Suprapubic skin (tissue), 4 donors: ENCODE measurements at regions not wholly inside any gene's neighbourhood (a gene's known extent, or its start where the extent isn't known, plus 50 kb on each side); places are given as distances from the start of the nearest gene placed in this dataset.

ENCODE experiments used
- DNase-seq, 2 donors: peaks; one replicate each; pipeline ENCODE4 v3.0.0-alpha.2; 2019; ENCODE audit warnings: low spot score in 2 of 2
- H3K27ac ChIP-seq: fragments of 200-600 bp; sonication (generic); one replicate; pipeline ENCODE4 v1.5.1; 2019
- H3K27me3 ChIP-seq: fragments of 200-600 bp; sonication (generic); one replicate; pipeline ENCODE4 v1.5.1; 2019
- H3K36me3 ChIP-seq: fragments of 200-600 bp; sonication (generic); one replicate; pipeline ENCODE4 v1.5.1; 2019
- H3K4me1 ChIP-seq: fragments of 200-600 bp; sonication (generic); one replicate; pipeline ENCODE4 v1.5.1; 2019
- H3K4me3 ChIP-seq: fragments of 200-600 bp; sonication (generic); one replicate; pipeline ENCODE4 v1.5.1; 2019; ENCODE audit warnings: mild to moderate bottlenecking
- H3K9me3 ChIP-seq: fragments of 200-600 bp; sonication (generic); one replicate; pipeline ENCODE4 v1.5.1; 2019
- CTCF ChIP-seq, 2 donors: fragments of 200-600 bp in 1 of 2; fragments of 450-650 bp in 1 of 2; sonication (generic) in 1 of 2; IDR thresholded peaks; one replicate each; pipeline ENCODE4 v1.5.1; 2016 to 2019; ENCODE audit warnings: antibody characterized with exemption in 2 of 2, mild to moderate bottlenecking in 1 of 2, moderate library complexity in 1 of 2
- EP300 ChIP-seq: sonication (generic); formaldehyde crosslinking; IDR thresholded peaks from one replicate; pipeline ENCODE4 v1.6.1; 2017; ENCODE audit warnings: antibody characterized with exemption
- POLR2A ChIP-seq, 2 donors: fragments of 450-650 bp; IDR thresholded peaks; one replicate each; pipeline ENCODE4 v1.6.1; 2017; ENCODE audit warnings: antibody characterized with exemption in 2 of 2, mild to moderate bottlenecking in 2 of 2, moderate library complexity in 2 of 2
- POLR2AphosphoS5 ChIP-seq, 3 donors: sonication (generic); formaldehyde crosslinking; IDR thresholded peaks; one replicate each; pipeline ENCODE4 v1.6.1; 2017; ENCODE audit warnings: antibody characterized with exemption in 3 of 3
- WGBS: methylation state at CpG from one replicate; pipeline ENCODE4 v1.1.5; 2018; 5-methylcytosine and 5-hydroxymethylcytosine counted together

DNA sequence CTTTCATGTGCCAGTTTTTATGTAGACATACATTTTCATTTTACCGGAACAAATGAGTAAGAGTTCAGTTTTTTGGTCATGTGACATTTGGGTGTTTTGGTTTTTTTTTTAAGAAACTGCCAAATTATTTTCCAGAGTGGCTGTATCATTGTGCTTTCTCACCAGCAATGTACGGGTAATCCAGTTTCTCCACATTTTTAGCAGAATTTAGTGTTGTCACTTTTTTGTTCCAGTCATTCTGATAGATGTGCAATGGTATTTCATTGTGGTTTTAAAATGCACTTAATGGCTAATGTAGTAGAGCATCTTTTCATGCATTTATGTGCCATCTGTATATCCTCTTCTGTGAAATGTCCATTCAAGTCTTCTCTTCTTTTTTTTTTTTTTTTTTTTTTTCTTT, 126.5 kb upstream of the FBXO11 start:
- DNase-seq = no peak
- WGBS = 76% methylated on average over 2 of the region's 2 CpGs
- Histone ChIP-seq H3K27me3 (no peaks in the 10 kb centered on the region), H3K4me1 (no peaks in the 10 kb centered on the region), H3K27ac (no peak overlapping the region), H3K36me3 (no peaks in the 10 kb centered on the region), H3K4me3 (no peak overlapping the region), H3K9me3 (peaks cover 6% of the 10 kb centered on the region)
- no peak for TF ChIP-seq POLR2A (IDR thresholded peaks at IDR 0.05)
- TF ChIP-seq POLR2AphosphoS5 (IDR thresholded peaks at IDR 0.05) = no peak
- no peak for TF ChIP-seq CTCF (IDR thresholded peaks at IDR 0.05)
- no peak for TF ChIP-seq EP300

GRCh38 chr2:48034295-48034694, 128.0 kb upstream of the FBXO11 start:
- DNase-seq = no peak
- Histone ChIP-seq H3K4me3 (no peak overlapping the region), H3K27ac (no peak overlapping the region), H3K27me3 (no peaks in the 10 kb centered on the region), H3K4me1 (no peaks in the 10 kb centered on the region), H3K9me3 (peaks cover 6% of the 10 kb centered on the region), H3K36me3 (no peaks in the 10 kb centered on the region)
- TF ChIP-seq CTCF (IDR thresholded peaks at IDR 0.05) (no peak), POLR2AphosphoS5 (IDR thresholded peaks at IDR 0.05) (no peak), EP300 (no peak), POLR2A (IDR thresholded peaks at IDR 0.05) (no peak)

DNA sequence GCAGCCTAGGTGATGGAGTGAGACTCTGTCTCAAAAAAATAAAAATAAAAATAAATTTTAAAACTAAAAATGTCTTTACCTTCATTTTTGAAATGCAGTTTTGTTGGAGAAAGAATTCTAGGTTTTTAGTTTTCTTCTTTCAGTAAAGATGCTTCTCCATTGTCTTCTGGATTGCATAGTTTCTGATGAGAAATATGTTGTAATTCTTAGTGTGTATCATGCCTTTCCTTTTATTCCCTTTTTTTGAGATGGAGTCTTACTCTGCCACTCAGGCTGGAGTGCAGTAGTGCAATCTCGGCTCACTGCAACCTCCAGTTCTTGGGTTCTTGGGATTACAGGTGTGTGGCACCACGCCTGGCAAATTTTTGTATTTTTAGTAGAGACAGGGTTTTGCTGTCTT, 130.0 kb upstream of the FBXO11 start:
- whole genome bisulfite sequencing = 92% methylated on average over 2 of the region's 2 CpGs
- Histone ChIP-seq H3K4me3 (no peak overlapping the region), H3K9me3 (peaks cover 6% of the 10 kb centered on the region), H3K36me3 (no peaks in the 10 kb centered on the region), H3K27me3 (no peaks in the 10 kb centered on the region), H3K4me1 (no peaks in the 10 kb centered on the region), H3K27ac (no peak overlapping the region)
- DNase-seq = no peak
- TF ChIP-seq POLR2A (IDR thresholded peaks at IDR 0.05) (no peak), EP300 (no peak), CTCF (IDR thresholded peaks at IDR 0.05) (no peak)

DNA sequence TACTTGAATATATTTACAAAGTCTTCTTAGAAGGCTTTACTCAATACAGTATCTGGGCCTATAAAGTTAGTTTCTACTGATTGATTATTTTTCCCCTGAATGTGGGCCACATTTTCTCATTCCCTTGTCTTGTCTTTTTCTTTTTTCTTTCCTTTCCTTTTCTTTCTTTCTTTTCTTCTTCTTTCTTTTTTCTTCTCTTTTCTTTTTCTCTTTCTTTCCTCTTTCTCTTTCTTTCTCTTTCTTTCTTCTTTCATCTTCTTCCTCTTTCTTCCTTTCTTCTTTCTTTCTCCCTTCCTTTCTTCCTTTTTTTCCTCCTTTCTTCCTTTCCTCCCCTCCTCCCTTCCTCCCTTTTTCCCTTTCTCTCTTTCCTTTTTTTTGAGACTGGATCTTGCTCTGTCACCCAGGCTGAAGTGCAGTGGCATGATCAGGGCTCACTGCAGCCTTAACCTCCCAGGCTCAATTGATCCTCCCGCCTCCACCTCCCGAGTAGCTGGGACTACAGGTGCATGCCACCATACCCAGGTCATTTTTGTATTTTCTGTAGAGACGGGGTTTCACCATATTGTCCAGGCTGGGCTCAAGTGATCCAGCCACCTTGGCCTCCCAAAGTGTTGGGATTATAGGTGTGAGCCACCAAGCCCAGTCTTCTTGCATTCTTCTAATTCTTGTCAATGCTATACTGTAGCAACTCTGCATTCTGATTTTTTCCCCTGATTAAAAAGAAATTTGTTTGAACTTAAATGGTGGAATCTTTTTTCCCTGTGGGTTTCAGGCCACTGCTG, 133.1 kb upstream of the FBXO11 start:
- Histone ChIP-seq H3K36me3 (no peaks in the 10 kb centered on the region), H3K9me3 (peaks cover 6% of the 10 kb centered on the region), H3K27ac (no peak overlapping the region), H3K27me3 (no peaks in the 10 kb centered on the region), H3K4me1 (no peaks in the 10 kb centered on the region), H3K4me3 (no peak overlapping the region)
- 96% methylated on average over 3 of the region's 3 CpGs for WGBS
- TF ChIP-seq POLR2AphosphoS5 (IDR thresholded peaks at IDR 0.05) (no peak), CTCF (IDR thresholded peaks at IDR 0.05) (no peak), POLR2A (IDR thresholded peaks at IDR 0.05) (no peak), EP300 (no peak)
- DNase-seq = no peak

GRCh38 chr2:48043131-48043700, 136.9 kb upstream of the FBXO11 start:
- TF ChIP-seq POLR2A (IDR thresholded peaks at IDR 0.05) = no peak
- TF ChIP-seq POLR2AphosphoS5 (IDR thresholded peaks at IDR 0.05) = no peak
- TF ChIP-seq EP300 = no peak
- TF ChIP-seq CTCF (IDR thresholded peaks at IDR 0.05) = no peak
- no peak for DNase-seq
- 88% methylated on average over 4 of the region's 4 CpGs for WGBS
- Histone ChIP-seq H3K4me1 (peaks cover 7% of the 10 kb centered on the region), H3K27ac (no peak overlapping the region), H3K9me3 (no peaks in the 10 kb centered on the region), H3K36me3 (no peaks in the 10 kb centered on the region), H3K27me3 (no peaks in the 10 kb centered on the region), H3K4me3 (no peak overlapping the region)
